ENCODE measurements at regions not wholly inside any gene's neighbourhood (a gene's known extent, or its start where the extent isn't known, plus 50 kb on each side); places are given as distances from the start of the nearest gene placed in this dataset.
"Not testable (repeated sequence)": the region's sequence is repeated elsewhere in the genome, so short reads cannot be mapped to it uniquely, and the experiment has no call there.

GRCh38 chr5:106085136-106085535 lies 1585.6 kb downstream of the EFNA5 start:
- no peak for DNase-seq

DNA sequence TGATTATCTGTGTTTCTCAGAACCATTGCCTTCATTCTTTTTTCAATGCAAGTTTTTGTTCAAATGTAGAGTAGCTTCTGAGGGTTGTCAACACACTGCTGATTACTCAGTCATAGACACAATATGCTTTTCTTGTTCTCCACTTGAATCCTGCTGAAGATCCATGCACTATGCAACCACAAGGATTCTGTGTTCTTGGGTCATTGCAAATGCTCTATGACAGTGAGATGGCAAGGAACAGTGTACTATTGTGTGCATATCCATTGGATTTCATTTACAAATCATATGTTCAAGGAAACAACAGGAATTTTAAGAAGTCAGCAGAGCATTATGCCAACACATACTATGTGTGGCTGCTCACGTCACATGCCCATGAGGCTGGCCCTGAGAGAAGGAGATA lies 1590.2 kb downstream of the EFNA5 start:
- no peak for DNase-seq

DNA sequence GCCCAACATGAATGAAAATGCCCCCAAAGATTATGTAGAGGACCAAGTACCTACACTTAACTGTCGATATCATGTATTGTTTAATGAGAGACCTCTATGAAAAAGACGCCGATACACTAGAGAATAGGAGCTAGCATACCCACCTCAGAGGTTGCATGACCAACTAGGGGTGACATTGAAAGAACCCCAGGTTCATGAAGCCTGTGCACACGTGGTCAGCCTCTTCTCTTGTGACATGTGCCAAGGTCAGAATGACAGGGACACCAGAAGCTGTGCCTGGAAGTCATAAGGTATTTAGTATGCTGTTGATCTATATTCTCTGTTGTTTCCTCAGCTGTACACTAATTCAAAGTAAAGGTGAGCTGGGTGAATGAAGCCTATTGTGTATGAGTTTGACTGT lies 1594.1 kb downstream of the EFNA5 start:
- DNase-seq, result no peak

DNA sequence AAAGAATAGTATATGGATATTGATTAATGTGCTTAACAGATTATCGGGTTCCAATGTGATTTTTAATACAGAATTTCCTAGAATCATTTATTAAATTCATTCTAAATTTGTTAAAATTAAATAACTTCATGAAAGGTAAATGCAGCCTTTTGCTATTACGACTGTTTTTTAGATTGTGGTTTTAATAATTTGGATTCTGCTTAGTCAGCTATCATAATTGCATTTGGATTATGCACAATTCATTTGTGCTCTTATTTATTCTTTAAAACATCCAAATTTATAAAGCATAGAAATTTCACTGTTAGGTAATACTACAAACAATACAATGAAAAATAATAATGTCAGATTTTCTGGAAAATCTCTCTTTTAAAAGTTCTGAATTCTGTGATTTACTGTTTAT lies 1598.5 kb downstream of the EFNA5 start:
- no peak for DNase-seq

DNA sequence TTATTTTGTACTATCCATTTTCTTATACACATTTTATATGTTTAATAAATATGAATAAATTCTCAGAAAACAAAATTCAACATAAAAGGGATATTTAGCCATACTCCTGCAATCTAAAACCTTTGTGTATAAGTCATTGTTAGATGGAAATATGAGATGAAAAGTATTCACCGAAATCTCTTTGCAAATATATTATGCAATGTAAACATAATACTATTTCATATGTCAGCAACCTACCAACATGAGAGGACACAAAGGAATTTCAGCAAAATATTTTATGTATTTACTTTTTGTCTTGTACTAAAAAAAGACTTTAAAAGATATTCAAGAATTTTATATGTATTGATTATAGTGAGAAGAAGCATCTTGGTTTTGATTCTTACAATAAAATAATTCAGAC lies 1623.4 kb downstream of the EFNA5 start:
- no peak for DNase-seq

- DNase-seq, result not testable (repeated sequence)
These were observed 1638.7 kb downstream of the EFNA5 start for GRCh38 chr5:106032069-106032468.

DNA sequence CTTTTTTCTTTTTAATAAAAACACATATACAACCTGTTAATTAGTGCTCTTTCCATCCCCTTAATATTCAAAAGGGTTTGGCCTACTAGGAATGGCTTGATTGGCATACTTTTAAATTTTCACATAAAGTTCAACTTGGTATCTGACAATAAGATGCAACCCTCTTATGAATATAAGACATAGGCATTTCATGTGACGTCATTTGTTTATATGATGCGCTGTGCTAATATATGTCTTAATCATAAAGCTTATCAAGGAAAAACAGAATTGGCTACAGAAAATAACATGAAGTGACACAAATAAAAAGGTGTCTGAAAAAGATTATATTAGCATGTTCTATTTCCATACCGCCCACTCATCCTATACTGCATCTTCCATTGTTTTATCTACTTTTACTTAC lies 1642.4 kb downstream of the EFNA5 start:
- DNase-seq, result no peak

- DNase-seq, result no peak
These were observed 1649.8 kb downstream of the EFNA5 start for GRCh38 chr5:106020894-106021293.

GRCh38 chr5:106019261-106019660 lies 1651.5 kb downstream of the EFNA5 start:
- no peak for DNase-seq

- no peak for DNase-seq
These were observed 1653.4 kb downstream of the EFNA5 start for GRCh38 chr5:106017243-106017857.

DNA sequence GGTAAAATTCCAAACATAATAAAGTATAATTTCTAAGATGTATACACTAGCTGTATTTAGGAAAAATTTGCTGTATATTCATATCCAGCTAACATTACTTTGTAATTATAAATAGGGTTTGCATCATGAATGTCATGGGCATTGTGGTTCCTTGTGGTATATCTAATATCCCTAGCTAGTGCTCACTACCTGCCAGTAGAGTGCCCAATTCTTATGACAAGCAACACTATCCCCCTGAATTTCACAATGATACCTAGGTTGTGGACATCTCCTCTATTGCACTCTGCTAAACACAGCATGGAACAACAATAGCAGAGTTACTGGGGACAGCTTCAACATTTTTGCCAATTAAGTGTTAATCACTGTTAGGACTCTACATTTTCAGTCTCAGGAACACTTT lies 1656.5 kb downstream of the EFNA5 start:
- no peak for DNase-seq

DNA sequence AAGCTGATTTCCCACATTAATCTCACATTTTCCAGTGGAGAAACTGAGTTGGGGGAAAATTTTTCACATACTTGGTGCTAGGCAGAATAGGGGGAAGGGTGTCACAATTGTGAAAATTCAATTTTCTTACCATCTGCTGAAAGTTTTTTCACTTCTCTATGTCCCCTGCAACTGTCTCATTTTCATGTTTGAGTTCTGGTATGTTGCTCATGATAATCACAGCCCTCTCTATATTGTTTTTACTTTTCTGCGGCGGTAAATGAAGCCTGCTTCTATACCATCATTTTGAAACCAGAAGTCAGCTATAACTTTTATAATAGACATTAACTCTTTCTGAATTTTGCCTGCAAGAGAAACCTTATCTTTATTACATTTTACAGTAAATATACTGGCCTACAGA lies 1664.5 kb downstream of the EFNA5 start:
- DNase-seq, result no peak

GRCh38 chr5:105998991-105999390 lies 1671.7 kb downstream of the EFNA5 start:
- DNase-seq, result not testable (repeated sequence)

DNA sequence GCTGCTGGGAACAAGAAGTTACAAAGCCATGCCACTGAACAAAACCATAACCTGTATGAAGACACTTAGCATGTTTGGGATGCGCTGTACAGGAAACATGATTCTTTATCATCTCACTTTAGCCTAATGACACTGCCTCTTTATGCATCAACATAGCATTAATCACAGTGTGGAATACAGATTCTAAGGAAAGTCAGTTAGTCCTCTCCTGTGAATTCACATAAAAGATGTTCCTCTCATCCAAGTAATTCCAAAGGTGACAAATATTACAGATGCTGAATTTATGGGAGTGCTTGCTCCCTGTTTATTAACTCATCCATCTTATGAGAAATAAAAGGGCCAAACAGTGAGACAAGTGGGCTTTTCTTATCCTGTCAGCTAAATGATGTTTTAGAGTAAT lies 1677.7 kb downstream of the EFNA5 start:
- no peak for DNase-seq

GRCh38 chr5:105982526-105982925 lies 1688.2 kb downstream of the EFNA5 start:
- no peak for DNase-seq

DNA sequence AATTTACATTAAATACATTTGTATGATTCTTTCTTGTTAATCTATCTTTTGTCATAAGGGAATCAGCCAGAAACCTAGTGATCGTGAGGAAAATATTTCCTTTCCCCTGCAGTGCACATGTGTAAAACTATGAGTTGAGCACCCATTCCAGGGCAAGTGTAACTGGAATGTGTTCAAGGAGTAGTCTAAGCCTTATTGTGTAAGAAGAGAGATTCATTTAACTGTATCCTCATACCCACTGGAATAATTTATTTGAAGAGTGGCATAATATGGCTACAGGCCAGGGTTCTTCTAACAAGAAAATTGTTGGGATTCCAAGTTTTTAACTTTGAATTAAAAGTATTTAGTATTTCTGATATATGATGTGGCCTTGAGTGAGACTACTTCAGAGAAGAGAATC lies 1692.7 kb downstream of the EFNA5 start:
- no peak for DNase-seq

DNA sequence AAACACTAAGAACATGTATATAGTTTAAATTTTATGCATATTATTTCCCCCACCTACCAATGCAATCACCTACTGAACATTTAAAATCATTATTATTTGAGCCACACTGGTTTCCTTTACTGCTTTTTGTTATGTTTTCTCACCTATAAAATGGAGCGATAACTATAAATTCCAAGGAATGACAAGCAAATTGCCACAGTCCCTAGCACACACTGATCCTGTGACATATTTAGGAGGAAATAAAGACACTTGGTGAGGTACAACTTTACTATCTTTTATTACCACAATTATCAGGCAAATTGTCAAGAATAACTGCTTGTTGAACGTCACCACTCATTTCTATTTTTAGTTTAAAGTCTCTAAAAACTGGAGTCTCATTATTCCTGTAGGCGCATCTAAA lies 1693.6 kb downstream of the EFNA5 start:
- DNase-seq, result no peak

GRCh38 chr5:105970919-105971318 lies 1699.8 kb downstream of the EFNA5 start:
- DNase-seq, result no peak

- no peak for DNase-seq
These were observed 1701.8 kb downstream of the EFNA5 start for GRCh38 chr5:105968981-105969380.

- no peak for DNase-seq
These were observed 1707.0 kb downstream of the EFNA5 start for GRCh38 chr5:105963696-105964255.

DNA sequence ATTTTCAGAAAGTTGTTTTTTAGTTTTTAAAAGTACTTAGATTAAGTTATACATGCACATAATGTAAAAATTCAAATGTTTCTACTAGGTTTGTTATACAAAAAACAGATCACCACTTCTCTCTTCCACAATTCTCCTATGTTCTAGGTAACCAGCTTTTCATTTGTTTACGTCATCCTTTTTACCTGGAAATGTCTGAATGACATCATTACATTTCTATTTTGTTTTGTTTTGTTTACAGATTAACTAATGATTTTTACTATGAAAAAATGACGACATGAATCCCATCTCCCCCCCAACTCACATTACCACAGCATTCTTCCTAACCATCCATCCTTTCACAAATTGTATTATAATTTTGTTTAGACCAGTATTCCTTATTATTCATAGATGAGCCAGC lies 1709.2 kb downstream of the EFNA5 start:
- no peak for DNase-seq

- no peak for DNase-seq
These were observed 1714.1 kb downstream of the EFNA5 start for GRCh38 chr5:105956456-105957196.

DNA sequence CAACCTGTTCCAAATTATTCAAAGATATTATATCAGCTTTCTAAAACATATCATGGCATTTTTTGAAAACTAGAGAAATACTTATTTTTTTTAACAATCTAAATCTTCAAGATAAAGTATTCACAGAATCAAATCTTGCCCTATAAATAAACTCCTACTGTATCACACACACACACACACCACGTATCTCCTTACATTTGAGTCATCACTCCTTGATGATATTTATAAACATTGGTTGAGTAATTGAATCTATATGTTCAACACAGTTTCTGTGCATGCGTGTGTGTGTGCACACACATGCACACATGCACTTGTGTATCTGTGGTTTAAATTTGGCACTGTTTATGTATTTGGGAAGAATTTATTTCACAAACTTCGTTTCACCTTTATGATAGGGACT lies 1716.4 kb downstream of the EFNA5 start:
- no peak for DNase-seq

DNA sequence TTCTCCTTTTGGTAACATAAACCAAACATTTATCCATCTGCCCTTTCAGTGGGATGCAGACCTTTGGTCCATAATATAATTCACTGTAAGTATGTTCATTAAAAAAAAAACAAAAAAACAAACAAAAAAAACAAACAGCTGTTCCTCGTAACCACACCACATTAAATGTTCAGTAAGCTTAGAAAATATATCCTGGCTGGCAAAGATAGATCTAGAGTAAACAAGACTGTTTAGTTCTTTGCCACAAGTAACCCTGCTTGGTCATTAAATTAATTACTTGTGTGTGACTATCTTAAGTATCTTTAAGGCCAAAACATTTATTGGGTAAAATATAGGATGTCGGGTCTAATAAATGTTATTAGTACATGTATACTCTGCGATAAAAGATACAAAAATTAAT lies 1717.1 kb downstream of the EFNA5 start:
- no peak for DNase-seq

- DNase-seq, result peak; percentile 25
These were observed 1717.9 kb downstream of the EFNA5 start for GRCh38 chr5:105952875-105953274.

Measured in NCI-H187 treated with DMSO at 0.1 percent for 48 hours (cell line).